Caki2 (cell line): ENCODE measurements at regions not wholly inside any gene's neighbourhood (a gene's known extent, or its start where the extent isn't known, plus 50 kb on each side); places are given as distances from the start of the nearest gene placed in this dataset.

ENCODE experiments used
- DNase-seq: peaks from one replicate; pipeline ENCODE4 v3.0.0-alpha.2; 2015; ENCODE audit warnings: low read depth
- in situ Hi-C: cut with HindIII; loops from 2 replicates; pipeline ENCODE4 v1.10.0; 2016; ENCODE audit warnings: low sequenced_read_pairs, low pct_unique_long_range_greater_than_20kb, mixed read lengths

GRCh38 chr3:102733791-102734563 is 299.2 kb downstream of the ZPLD1 start:
- DNase-seq: peak; percentile 7

GRCh38 chr3:102735311-102735710 is 300.5 kb downstream of the ZPLD1 start:
- in situ Hi-C loops: no loop called here
- DNase-seq: no peak

More at GRCh38 chr3:102733791-102734563, 299.2 kb downstream of the ZPLD1 start:
- in situ Hi-C loops: no loop called here

- no peak for DNase-seq
- in situ Hi-C loops: no loop called here
Observed at GRCh38 chr3:102736288-102736974, 301.6 kb downstream of the ZPLD1 start.

GRCh38 chr3:102736975-102737304 is 302.1 kb downstream of the ZPLD1 start:
- in situ Hi-C loops: no loop called here
- DNase-seq: no peak

GRCh38 chr3:102737353-102737752 is 302.5 kb downstream of the ZPLD1 start:
- no peak for DNase-seq
- in situ Hi-C loops: no loop called here

- in situ Hi-C loops: no loop called here
- no peak for DNase-seq
Observed at GRCh38 chr3:102741105-102741504, 306.3 kb downstream of the ZPLD1 start.

- in situ Hi-C loops: no loop called here
- no peak for DNase-seq
Observed at GRCh38 chr3:102741694-102742093, 306.9 kb downstream of the ZPLD1 start.

- peak; percentile 6 for DNase-seq
- in situ Hi-C loops: no loop called here
Observed at GRCh38 chr3:102745881-102746280, 311.1 kb downstream of the ZPLD1 start.

GRCh38 chr3:102747611-102748010 is 312.8 kb downstream of the ZPLD1 start:
- no peak for DNase-seq
- in situ Hi-C loops: no loop called here

GRCh38 chr3:102748646-102749045 is 313.8 kb downstream of the ZPLD1 start:
- DNase-seq: no peak
- in situ Hi-C loops: no loop called here

GRCh38 chr3:102750322-102750721 is 315.5 kb downstream of the ZPLD1 start:
- in situ Hi-C loops: no loop called here
- no peak for DNase-seq

- in situ Hi-C loops: no loop called here
- DNase-seq: no peak
Observed at GRCh38 chr3:102753901-102754300, 319.1 kb downstream of the ZPLD1 start.

GRCh38 chr3:102756706-102757105 is 321.9 kb downstream of the ZPLD1 start:
- in situ Hi-C loops: no loop called here
- no peak for DNase-seq

- DNase-seq: no peak
Observed at GRCh38 chr3:102757950-102758349, 323.1 kb downstream of the ZPLD1 start.

GRCh38 chr3:102761766-102762165 is 327.0 kb downstream of the ZPLD1 start:
- DNase-seq: no peak
- in situ Hi-C loops: no loop called here

More at GRCh38 chr3:102757950-102758349, 323.1 kb downstream of the ZPLD1 start:
- in situ Hi-C loops: no loop called here

- in situ Hi-C loops: no loop called here
- no peak for DNase-seq
Observed at GRCh38 chr3:102790747-102791325, 356.0 kb downstream of the ZPLD1 start.

GRCh38 chr3:102791641-102792589 is 357.1 kb downstream of the ZPLD1 start:
- in situ Hi-C loops: no loop called here
- DNase-seq: no peak

- DNase-seq: no peak
- in situ Hi-C loops: no loop called here
Observed at GRCh38 chr3:102796804-102797203, 362.0 kb downstream of the ZPLD1 start.
